IMR-90 (cell line): ENCODE measurements at regions not wholly inside any gene's neighbourhood (a gene's known extent, or its start where the extent isn't known, plus 50 kb on each side); places are given as distances from the start of the nearest gene placed in this dataset.

ENCODE experiments used
- CTCF ChIP-seq: conservative IDR thresholded peaks from 2 replicates; pipeline ENCODE4 v1.5.1; 2012; ENCODE audit warnings: mild to moderate bottlenecking, low read depth, low read length, improper control_type of control experiment
- POLR2A ChIP-seq: IDR thresholded peaks from 2 replicates; pipeline ENCODE4 v1.6.1; 2012; ENCODE audit warnings: mild to moderate bottlenecking, low read depth, low read length
- SMC3 ChIP-seq: fragments of 150-350 bp; IDR thresholded peaks from 2 replicates; pipeline ENCODE4 v1.6.1; 2016; ENCODE audit warnings: low read depth, mild to moderate bottlenecking, antibody characterized with exemption, low read length, moderate library complexity

GRCh38 chr10:128189176-128189575 is 63.0 kb upstream of the MKI67 start:
- no peak for TF ChIP-seq SMC3
- TF ChIP-seq CTCF = no peak
- no peak for TF ChIP-seq POLR2A
